ENCODE measurements at regions not wholly inside any gene's neighbourhood (a gene's known extent, or its start where the extent isn't known, plus 50 kb on each side); places are given as distances from the start of the nearest gene placed in this dataset.

DNA sequence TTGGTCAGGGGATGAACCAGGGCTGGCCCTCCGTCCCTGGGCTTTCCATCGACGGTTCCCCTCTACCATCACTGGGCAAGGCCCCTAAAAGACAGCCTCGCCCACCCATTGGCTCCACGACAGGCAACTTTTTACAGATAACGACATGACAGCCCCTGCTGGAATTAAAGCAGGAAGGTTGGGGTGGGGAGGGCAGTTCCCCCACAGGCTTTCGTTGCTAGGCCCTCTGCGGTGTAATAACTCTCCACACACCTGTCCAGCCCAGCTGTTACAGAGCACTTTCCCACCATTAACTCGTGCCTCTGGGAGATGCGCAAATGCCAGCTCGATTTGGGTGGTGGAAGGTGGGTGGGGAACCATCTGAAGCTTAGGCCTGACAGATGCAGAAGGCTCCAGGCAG is 264.2 kb upstream of the TLE3 start:
- TF ChIP-seq TCF12 (IDR thresholded peaks at IDR 0.05; ENCODE audit: low read depth) (no peak), YY1 (IDR thresholded peaks at IDR 0.05; ENCODE audit: low read depth) (no peak)

GRCh38 chr15:70361106-70361505 is 263.4 kb upstream of the TLE3 start:
- TF ChIP-seq EP300 (IDR thresholded peaks at IDR 0.05; ENCODE audit: borderline replicate concordance) (no peak), RAD21 (IDR thresholded peaks at IDR 0.05; ENCODE audit: low read depth) (no peak), USF1 (IDR thresholded peaks at IDR 0.05) (no peak), CEBPB (IDR thresholded peaks at IDR 0.05) (no peak), TEAD4 (IDR thresholded peaks at IDR 0.05) (no peak), ZBTB7A (IDR thresholded peaks at IDR 0.05; ENCODE audit: low read depth) (no peak), FOXM1 (IDR thresholded peaks at IDR 0.05; ENCODE audit: borderline replicate concordance, low read depth) (no peak), TAF1 (IDR thresholded peaks at IDR 0.05; ENCODE audit: low read depth) (no peak), EGR1 (IDR thresholded peaks at IDR 0.05) (no peak)
- TF ChIP-seq, protein P1, sequence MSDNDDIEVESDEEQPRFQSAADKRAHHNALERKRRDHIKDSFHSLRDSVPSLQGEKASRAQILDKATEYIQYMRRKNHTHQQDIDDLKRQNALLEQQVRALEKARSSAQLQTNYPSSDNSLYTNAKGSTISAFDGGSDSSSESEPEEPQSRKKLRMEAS (IDR thresholded peaks at IDR 0.05) = no peak
- TF ChIP-seq, protein P2, sequence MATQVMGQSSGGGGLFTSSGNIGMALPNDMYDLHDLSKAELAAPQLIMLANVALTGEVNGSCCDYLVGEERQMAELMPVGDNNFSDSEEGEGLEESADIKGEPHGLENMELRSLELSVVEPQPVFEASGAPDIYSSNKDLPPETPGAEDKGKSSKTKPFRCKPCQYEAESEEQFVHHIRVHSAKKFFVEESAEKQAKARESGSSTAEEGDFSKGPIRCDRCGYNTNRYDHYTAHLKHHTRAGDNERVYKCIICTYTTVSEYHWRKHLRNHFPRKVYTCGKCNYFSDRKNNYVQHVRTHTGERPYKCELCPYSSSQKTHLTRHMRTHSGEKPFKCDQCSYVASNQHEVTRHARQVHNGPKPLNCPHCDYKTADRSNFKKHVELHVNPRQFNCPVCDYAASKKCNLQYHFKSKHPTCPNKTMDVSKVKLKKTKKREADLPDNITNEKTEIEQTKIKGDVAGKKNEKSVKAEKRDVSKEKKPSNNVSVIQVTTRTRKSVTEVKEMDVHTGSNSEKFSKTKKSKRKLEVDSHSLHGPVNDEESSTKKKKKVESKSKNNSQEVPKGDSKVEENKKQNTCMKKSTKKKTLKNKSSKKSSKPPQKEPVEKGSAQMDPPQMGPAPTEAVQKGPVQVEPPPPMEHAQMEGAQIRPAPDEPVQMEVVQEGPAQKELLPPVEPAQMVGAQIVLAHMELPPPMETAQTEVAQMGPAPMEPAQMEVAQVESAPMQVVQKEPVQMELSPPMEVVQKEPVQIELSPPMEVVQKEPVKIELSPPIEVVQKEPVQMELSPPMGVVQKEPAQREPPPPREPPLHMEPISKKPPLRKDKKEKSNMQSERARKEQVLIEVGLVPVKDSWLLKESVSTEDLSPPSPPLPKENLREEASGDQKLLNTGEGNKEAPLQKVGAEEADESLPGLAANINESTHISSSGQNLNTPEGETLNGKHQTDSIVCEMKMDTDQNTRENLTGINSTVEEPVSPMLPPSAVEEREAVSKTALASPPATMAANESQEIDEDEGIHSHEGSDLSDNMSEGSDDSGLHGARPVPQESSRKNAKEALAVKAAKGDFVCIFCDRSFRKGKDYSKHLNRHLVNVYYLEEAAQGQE (IDR thresholded peaks at IDR 0.05; ENCODE audit: low read depth) = no peak

GRCh38 chr15:70358871-70359647 is 261.3 kb upstream of the TLE3 start:
- TF ChIP-seq RAD21 (IDR thresholded peaks at IDR 0.05; ENCODE audit: low read depth) (no peak), NFIC (IDR thresholded peaks at IDR 0.05) (no peak)
- TF ChIP-seq, protein P1 (IDR thresholded peaks at IDR 0.05) = no peak

- no peak for TF ChIP-seq TEAD4 (IDR thresholded peaks at IDR 0.05)
- TF ChIP-seq, protein P1 (IDR thresholded peaks at IDR 0.05) = no peak
- TF ChIP-seq, protein P2 (IDR thresholded peaks at IDR 0.05; ENCODE audit: low read depth) = no peak
- no peak for TF ChIP-seq FOXM1 (IDR thresholded peaks at IDR 0.05; ENCODE audit: borderline replicate concordance, low read depth)
- TF ChIP-seq CREB1 (IDR thresholded peaks at IDR 0.05; ENCODE audit: low read depth) = no peak
- TF ChIP-seq CEBPB (IDR thresholded peaks at IDR 0.05) = no peak
- TF ChIP-seq USF1 (IDR thresholded peaks at IDR 0.05) = no peak
- no peak for TF ChIP-seq EP300 (IDR thresholded peaks at IDR 0.05; ENCODE audit: borderline replicate concordance)
- no peak for TF ChIP-seq YY1 (IDR thresholded peaks at IDR 0.05; ENCODE audit: low read depth)
These were observed 260.5 kb upstream of the TLE3 start for GRCh38 chr15:70358011-70358819.

DNA sequence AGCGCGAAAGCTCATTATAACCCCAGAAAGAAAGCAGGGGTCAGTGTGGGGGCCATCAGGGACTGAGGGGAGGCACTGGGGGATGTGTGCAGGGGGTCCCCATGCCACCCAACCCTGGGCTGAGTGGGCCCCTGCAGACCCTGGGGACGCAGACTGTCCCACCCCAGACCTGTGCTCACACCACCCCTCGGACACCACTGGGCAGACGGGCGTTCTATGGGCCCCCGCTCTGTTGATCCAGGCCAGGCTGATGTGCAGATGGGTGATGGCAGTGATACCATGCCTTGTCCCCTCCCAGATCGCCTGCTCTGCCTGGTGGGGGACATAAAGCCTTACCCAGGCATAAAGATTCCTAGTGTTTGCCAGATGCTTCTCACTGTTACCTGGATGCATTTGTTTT is 259.7 kb upstream of the TLE3 start:
- TF ChIP-seq NFIC (IDR thresholded peaks at IDR 0.05) (no peak), EGR1 (IDR thresholded peaks at IDR 0.05) (no peak), CEBPB (IDR thresholded peaks at IDR 0.05) (no peak)
- TF ChIP-seq, protein P1 (IDR thresholded peaks at IDR 0.05) = no peak

- TF ChIP-seq ZBTB7A (IDR thresholded peaks at IDR 0.05; ENCODE audit: low read depth) (no peak), CEBPB (IDR thresholded peaks at IDR 0.05) (no peak), NFIC (IDR thresholded peaks at IDR 0.05) (no peak), CREB1 (IDR thresholded peaks at IDR 0.05; ENCODE audit: low read depth) (no peak), EP300 (IDR thresholded peaks at IDR 0.05; ENCODE audit: borderline replicate concordance) (no peak), TAF1 (IDR thresholded peaks at IDR 0.05; ENCODE audit: low read depth) (no peak), EGR1 (IDR thresholded peaks at IDR 0.05) (no peak), TEAD4 (IDR thresholded peaks at IDR 0.05) (no peak), RAD21 (IDR thresholded peaks at IDR 0.05; ENCODE audit: low read depth) (no peak), FOXM1 (IDR thresholded peaks at IDR 0.05; ENCODE audit: borderline replicate concordance, low read depth) (no peak), YY1 (IDR thresholded peaks at IDR 0.05; ENCODE audit: low read depth) (no peak), TCF12 (IDR thresholded peaks at IDR 0.05; ENCODE audit: low read depth) (no peak), USF1 (IDR thresholded peaks at IDR 0.05) (no peak)
- TF ChIP-seq, protein P2 (IDR thresholded peaks at IDR 0.05; ENCODE audit: low read depth) = no peak
- TF ChIP-seq, protein P1 (IDR thresholded peaks at IDR 0.05) = no peak
These were observed 259.2 kb upstream of the TLE3 start for GRCh38 chr15:70356919-70357318.

Data from Ishikawa (cell line).